NCI-H524 (cell line): ENCODE measurements at regions not wholly inside any gene's neighbourhood (a gene's known extent, or its start where the extent isn't known, plus 50 kb on each side); places are given as distances from the start of the nearest gene placed in this dataset.
A peak's percentile ranks its signal among the peaks of the same experiment; 100 is the strongest.
"Not testable (repeated sequence)": the region's sequence is repeated elsewhere in the genome, so short reads cannot be mapped to it uniquely, and the experiment has no call there.

Experiments
- DNase-seq, 2 experiments: peaks; one replicate each; lab custom pipeline; 2025; lab: John Stamatoyannopoulos, UW

GRCh38 chr3:152621967-152622810, 212.7 kb upstream of the P2RY1 start:
- peak in 1 of 2 experiments; percentile 23 for DNase-seq

- DNase-seq: no peak
Measured at GRCh38 chr3:152622811-152623167, 212.1 kb upstream of the P2RY1 start.

- no peak for DNase-seq
Measured at GRCh38 chr3:152623286-152623911, 211.5 kb upstream of the P2RY1 start.

- DNase-seq: no peak
Measured at GRCh38 chr3:152626226-152626625, 208.7 kb upstream of the P2RY1 start.

GRCh38 chr3:152628496-152628895, 206.4 kb upstream of the P2RY1 start:
- no peak for DNase-seq

GRCh38 chr3:152629363-152630122, 205.4 kb upstream of the P2RY1 start:
- no peak for DNase-seq

- no peak for DNase-seq
Measured at GRCh38 chr3:152635389-152635788, 199.5 kb upstream of the P2RY1 start.

- DNase-seq: no peak
Measured at GRCh38 chr3:152636651-152637050, 198.3 kb upstream of the P2RY1 start.

- DNase-seq: no peak
Measured at GRCh38 chr3:152638214-152638613, 196.7 kb upstream of the P2RY1 start.

- no peak for DNase-seq
Measured at GRCh38 chr3:152638707-152639450, 196.1 kb upstream of the P2RY1 start.

- DNase-seq: no peak
Measured at GRCh38 chr3:152641198-152641597, 193.7 kb upstream of the P2RY1 start.

GRCh38 chr3:152642658-152643057, 192.3 kb upstream of the P2RY1 start:
- no peak for DNase-seq

- DNase-seq: no peak
Measured at GRCh38 chr3:152644478-152644877, 190.5 kb upstream of the P2RY1 start.

GRCh38 chr3:152646004-152646403, 188.9 kb upstream of the P2RY1 start:
- no peak for DNase-seq

- DNase-seq: no peak
Measured at GRCh38 chr3:152650177-152650576, 184.8 kb upstream of the P2RY1 start.

- not testable (repeated sequence) for DNase-seq
Measured at GRCh38 chr3:152650923-152651322, 184.0 kb upstream of the P2RY1 start.

- DNase-seq: no peak
Measured at GRCh38 chr3:152656214-152656971, 178.5 kb upstream of the P2RY1 start.

GRCh38 chr3:152656972-152657355, 178.0 kb upstream of the P2RY1 start:
- DNase-seq: no peak

- DNase-seq: no peak
Measured at GRCh38 chr3:152658977-152659720, 175.8 kb upstream of the P2RY1 start.

- no peak for DNase-seq
Measured at GRCh38 chr3:152662157-152662556, 172.8 kb upstream of the P2RY1 start.

- DNase-seq: no peak
Measured at GRCh38 chr3:152664766-152665165, 170.2 kb upstream of the P2RY1 start.
